Bronchial epithelial cell (primary cell): ENCODE measurements at regions not wholly inside any gene's neighbourhood (a gene's known extent, or its start where the extent isn't known, plus 50 kb on each side); places are given as distances from the start of the nearest gene placed in this dataset.

Experiments used
- DNase-seq: peaks from one replicate; pipeline ENCODE4 v3.0.0-alpha.2; 2010; ENCODE audit warnings: low read depth
- FAIRE-seq: peaks from 2 replicates; lab custom pipeline; 2011; peaks lifted over from hg19 to GRCh38; lab: Jason Lieb, UNC
- H3K27me3 ChIP-seq: 2 replicates; pipeline ENCODE4 v1.5.1; 2011; ENCODE audit warnings: low read length; ENCODE audit not compliant: control insufficient read depth, insufficient read depth
- H3K36me3 ChIP-seq: 2 replicates; pipeline ENCODE4 v1.5.1; 2011; ENCODE audit warnings: low read length; ENCODE audit not compliant: control insufficient read depth, insufficient read depth
- H3K4me3 ChIP-seq: 2 replicates; pipeline ENCODE4 v1.5.1; 2011; ENCODE audit warnings: mild to moderate bottlenecking, low read depth, low read length, control low read depth
- CTCF ChIP-seq: IDR thresholded peaks from 2 replicates; pipeline ENCODE4 v1.5.1; 2011; ENCODE audit warnings: mild to moderate bottlenecking, moderate library complexity, low read length, control low read depth, inconsistent platforms; ENCODE audit not compliant: insufficient read depth, severe bottlenecking

GRCh38 chr1:187252923-187253322, 424.2 kb downstream of the PLA2G4A start:
- DNase-seq, result no peak
- H3K36me3 ChIP-seq, result no peaks in the 10 kb centered on the region
- no peak for TF ChIP-seq CTCF
- no peak for FAIRE-seq
- H3K4me3 ChIP-seq, result no peak overlapping the region
- H3K27me3 ChIP-seq, result no peaks in the 10 kb centered on the region

- no peaks in the 10 kb centered on the region for H3K36me3 ChIP-seq
These were observed 428.7 kb downstream of the PLA2G4A start for GRCh38 chr1:187257476-187257875.

GRCh38 chr1:187261637-187262036, 432.9 kb downstream of the PLA2G4A start:
- H3K4me3 ChIP-seq, result no peak overlapping the region
- FAIRE-seq (no peak), DNase-seq (no peak)
- no peak for TF ChIP-seq CTCF
- H3K36me3 ChIP-seq, result no peaks in the 10 kb centered on the region
- H3K27me3 ChIP-seq, result no peaks in the 10 kb centered on the region

More at GRCh38 chr1:187257476-187257875, 428.7 kb downstream of the PLA2G4A start:
- TF ChIP-seq CTCF, result no peak
- no peak overlapping the region for H3K4me3 ChIP-seq
- DNase-seq, result no peak
- FAIRE-seq, result no peak
- no peaks in the 10 kb centered on the region for H3K27me3 ChIP-seq

GRCh38 chr1:187262731-187263130, 434.0 kb downstream of the PLA2G4A start:
- no peak for TF ChIP-seq CTCF
- DNase-seq (peak; percentile 77), FAIRE-seq (no peak)
- Histone ChIP-seq H3K36me3 (no peaks in the 10 kb centered on the region), H3K27me3 (no peaks in the 10 kb centered on the region), H3K4me3 (no peak overlapping the region)

- Histone ChIP-seq H3K27me3 (no peaks in the 10 kb centered on the region), H3K36me3 (no peaks in the 10 kb centered on the region), H3K4me3 (no peak overlapping the region)
- TF ChIP-seq CTCF, result peak; percentile 50
- FAIRE-seq (no peak), DNase-seq (peak; percentile 55)
These were observed 436.4 kb downstream of the PLA2G4A start for GRCh38 chr1:187264995-187265602.

GRCh38 chr1:187266051-187266450, 437.3 kb downstream of the PLA2G4A start:
- Histone ChIP-seq H3K4me3 (no peak overlapping the region), H3K27me3 (no peaks in the 10 kb centered on the region), H3K36me3 (no peaks in the 10 kb centered on the region)
- DNase-seq, result no peak
- no peak for TF ChIP-seq CTCF
- FAIRE-seq, result no peak
